HG02885 (cell line): ENCODE measurements at regions not wholly inside any gene's neighbourhood (a gene's known extent, or its start where the extent isn't known, plus 50 kb on each side); places are given as distances from the start of the nearest gene placed in this dataset.
"Not testable (repeated sequence)": the region's sequence is repeated elsewhere in the genome, so short reads cannot be mapped to it uniquely, and the experiment has no call there.

Source experiments
- ATAC-seq: cut with Tn5 transposase; IDR thresholded peaks from one replicate; pipeline ENCODE4 v1.9.1; 2021; ENCODE audit warnings: mild to moderate bottlenecking; ENCODE audit not compliant: unreplicated experiment, poor library complexity

DNA sequence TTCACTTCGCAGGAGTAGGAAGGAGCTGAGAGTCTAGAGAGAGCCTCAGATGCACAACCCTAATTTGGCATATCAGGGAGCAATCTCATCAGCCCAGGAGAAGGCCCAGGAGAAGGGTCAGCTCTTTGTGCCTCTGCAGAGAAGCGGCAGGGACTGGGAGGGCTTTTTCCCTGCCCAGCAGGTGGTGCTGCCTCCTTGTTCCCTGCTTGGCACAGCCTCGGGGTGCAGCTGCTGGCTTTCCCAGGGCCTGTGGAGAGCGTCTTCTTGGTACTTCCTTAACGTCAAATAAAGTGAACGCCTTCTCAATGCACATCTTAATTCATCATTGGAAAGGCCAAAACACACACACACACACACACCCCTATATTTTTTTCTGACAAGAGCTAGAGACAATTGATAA is 519.3 kb downstream of the GOLGA6L6 start:
- not testable (repeated sequence) for ATAC-seq

DNA sequence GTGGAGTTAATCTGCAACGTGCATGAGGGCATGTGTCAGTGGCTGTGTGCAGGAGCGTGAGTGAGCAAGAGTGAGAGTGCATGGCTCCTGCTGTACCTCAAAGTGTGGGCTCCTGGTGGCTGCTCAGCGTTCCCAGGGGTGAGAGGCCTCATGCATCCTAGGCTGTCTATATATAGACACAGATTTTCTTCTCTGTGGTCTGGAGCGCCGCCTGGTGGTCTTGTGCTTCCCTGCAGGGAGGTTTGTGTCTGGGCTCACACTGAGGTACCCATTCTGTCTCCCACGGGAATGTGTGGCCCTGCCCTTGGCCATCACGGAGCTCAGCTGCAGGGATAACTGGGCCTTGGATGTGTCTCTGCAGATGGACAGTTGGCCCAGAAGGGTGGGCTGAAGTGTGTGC is 520.2 kb downstream of the GOLGA6L6 start:
- not testable (repeated sequence) for ATAC-seq

DNA sequence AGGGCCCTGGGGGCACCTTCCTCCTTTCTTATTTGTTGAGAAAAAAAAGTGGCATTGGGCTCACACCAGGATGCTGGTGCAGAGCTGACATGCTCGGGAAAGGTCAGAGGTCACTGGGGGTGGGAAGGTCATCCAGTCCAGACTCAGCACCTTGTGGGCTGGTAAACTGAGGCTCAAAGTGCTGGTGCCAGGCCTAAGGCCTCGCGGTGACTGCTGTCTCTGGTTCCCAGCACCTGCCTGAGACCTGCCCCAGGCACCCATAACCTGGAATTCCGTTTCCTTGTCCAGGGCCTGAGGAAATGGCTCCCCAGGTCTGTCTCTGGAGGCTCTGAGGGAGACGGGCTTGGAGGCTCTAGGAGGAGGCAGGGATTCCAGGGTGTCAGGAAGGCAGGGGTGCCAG is 521.0 kb downstream of the GOLGA6L6 start:
- ATAC-seq: not testable (repeated sequence)

DNA sequence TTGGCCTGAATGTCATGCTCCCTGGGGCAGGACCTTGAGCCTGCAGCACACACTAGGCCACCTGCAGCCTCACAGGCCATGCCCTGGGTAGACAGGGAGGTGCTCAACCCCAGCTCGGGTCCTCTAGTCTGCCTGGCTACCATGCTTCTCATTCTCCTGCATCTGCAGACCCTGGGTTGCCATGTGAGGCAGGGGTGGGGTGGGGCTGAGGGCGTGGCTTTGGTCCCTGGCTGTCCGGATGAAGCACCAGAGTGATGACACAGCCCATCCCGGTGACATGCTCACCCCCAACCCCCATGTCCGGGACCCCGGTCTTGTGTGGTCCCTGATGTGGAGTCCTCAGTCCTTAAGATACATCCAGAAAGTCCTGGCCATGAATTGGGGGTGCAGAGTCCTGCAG is 521.8 kb downstream of the GOLGA6L6 start:
- ATAC-seq: not testable (repeated sequence)

DNA sequence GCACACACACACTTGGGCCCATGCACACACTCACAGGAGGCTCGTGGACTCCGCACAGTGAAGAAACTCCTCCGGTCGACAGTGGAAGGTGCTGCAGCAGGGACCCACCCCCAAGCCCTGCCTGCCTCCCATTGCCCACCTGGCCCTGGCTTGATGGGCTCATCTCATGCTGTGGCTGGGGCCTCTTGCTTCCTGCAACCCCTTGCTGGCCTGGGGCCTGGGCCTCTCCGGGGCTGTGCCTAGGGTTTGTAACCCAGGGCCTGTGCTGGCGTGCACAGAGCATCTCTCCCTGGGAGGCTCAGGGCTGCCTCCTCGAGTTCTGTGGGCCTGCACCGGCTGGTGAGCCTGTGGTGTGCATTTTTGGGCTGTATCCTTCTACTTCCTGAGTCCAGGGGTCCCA is 524.0 kb downstream of the GOLGA6L6 start:
- ATAC-seq: not testable (repeated sequence)

DNA sequence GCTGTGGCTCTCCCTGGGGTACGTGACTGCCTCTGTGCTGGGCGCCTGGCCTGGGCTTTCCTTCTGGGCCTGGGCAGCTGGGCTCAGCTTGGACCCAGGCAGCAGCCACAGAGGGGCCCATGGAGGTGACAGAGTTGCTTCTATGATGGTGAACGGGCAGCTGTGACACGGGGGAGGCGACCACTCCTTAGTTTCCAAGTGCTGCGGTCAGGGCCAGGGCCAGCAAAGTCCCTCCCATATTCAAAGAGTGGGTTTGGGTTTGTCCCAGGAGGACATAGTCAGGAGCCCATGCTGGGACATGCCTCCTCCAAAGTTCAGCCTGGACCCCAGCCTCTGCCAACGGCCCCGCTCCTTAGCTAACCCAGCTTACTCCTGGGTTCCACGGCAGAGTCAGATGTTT is 524.7 kb downstream of the GOLGA6L6 start:
- not testable (repeated sequence) for ATAC-seq

DNA sequence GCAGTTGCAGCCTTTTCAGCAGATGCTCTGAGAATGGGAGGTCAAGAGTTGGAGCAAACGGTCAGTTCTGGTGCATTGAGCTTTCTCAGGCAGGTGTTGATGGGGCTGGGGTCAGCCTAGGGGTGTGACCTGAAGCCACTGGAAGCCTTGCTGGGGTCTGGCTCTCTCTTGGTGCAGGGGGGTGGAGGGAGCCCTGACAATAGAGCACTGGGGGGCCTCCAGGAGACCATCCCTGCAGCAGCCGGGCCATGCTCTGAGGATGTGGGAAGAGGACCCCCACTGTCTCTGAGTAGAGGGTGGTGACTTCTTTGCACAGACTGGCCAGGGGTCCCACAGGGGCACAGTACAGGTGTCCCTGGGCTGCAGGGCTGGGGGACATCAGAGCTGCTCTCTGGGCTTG is 528.8 kb downstream of the GOLGA6L6 start:
- not testable (repeated sequence) for ATAC-seq

DNA sequence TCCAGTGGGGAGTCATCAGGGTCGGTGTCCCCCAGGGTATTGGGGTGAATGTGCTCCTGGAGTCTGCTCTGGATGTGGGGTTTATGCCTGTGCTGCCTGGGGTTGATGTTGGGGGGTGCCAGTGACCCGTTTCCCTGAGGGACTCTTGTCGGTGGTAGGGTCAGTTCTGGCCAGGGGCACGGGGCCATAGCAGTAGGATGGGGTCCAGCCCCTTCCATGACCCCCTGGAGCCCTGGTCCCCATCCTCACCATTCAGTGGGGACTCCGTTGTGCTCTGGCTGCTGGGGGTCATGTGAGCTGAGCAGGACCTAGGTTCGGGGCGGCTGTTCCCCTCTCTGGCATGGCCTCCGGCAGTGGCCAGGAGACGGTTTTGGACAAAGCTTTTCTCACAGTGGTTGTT is 530.8 kb downstream of the GOLGA6L6 start:
- not testable (repeated sequence) for ATAC-seq

DNA sequence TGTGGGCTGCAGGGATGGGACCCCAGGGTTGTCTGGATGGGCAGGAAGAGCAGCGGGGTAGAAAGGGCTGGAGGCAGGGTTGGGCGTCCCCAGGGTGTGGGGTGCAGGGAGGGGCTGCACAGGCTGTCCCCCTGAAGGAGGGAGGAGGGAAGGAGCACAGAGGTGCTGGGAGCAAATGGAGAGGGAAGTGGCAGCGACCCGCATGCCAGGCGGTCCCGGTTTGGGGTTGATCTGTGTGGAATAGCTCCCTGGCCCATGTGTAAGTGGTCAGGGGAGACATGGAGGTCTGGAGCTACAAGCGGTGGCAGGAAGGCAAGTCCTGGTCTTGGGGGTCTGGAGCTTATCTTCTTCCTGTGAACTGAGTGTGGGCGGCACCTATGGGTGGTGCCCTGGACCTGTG is 532.0 kb downstream of the GOLGA6L6 start:
- ATAC-seq: not testable (repeated sequence)

DNA sequence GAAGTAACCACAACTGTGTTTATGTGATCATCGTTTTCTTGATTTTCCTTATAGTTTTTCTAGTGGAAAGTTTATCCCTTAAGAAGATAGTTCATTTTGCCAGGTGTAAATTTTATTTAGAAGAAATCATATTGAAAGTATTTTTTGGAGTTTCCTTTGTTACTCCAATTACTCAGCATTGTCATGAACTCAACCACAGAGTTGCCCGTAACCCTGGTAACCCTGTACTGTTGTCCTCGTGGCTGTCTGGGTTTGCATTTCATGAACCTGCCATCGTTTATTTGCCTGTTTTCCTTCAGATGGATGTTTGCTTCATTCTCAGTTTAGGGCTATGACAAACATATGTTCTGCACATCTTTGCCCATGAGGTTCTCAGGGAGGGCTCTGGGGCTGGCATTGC is 534.3 kb downstream of the GOLGA6L6 start:
- not testable (repeated sequence) for ATAC-seq

DNA sequence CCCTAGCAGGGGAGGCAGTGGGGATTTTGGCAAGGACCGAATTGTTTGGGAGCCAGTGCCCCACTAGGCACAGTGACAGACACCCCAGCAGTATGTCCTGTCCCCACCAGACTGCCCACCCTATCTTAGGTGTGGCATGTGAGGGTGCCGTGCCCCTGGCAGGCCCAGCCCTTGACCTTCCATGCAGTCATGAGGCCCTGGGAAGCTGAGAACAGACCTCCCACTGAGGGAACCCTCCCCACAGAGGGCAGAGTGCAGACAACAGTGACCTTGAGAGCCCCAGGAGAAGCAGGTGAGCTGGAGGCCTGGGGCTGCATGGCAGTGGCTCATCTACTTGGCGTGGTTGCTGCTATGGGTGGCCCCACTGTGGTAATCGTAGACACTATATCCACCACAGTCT is 538.1 kb downstream of the GOLGA6L6 start:
- ATAC-seq: not testable (repeated sequence)

DNA sequence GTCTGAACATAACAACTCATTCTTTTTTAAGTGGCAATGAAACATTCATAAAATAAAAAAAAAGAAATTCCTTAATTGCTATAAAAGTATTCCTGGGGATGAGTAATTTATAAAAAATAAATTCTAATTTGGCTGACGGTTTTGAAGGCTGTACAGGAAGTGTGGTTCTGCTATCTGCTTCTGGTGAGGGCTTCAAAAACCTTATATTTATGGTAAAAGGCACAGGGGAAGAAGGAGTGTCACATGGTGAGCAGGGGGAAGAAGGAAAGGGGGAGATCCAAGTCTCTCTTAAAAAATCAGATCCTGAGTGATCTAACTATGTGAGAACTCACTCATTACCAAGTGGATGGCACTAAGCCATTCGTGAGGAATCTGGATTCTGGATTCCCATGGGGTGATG is 539.0 kb downstream of the GOLGA6L6 start:
- not testable (repeated sequence) for ATAC-seq

DNA sequence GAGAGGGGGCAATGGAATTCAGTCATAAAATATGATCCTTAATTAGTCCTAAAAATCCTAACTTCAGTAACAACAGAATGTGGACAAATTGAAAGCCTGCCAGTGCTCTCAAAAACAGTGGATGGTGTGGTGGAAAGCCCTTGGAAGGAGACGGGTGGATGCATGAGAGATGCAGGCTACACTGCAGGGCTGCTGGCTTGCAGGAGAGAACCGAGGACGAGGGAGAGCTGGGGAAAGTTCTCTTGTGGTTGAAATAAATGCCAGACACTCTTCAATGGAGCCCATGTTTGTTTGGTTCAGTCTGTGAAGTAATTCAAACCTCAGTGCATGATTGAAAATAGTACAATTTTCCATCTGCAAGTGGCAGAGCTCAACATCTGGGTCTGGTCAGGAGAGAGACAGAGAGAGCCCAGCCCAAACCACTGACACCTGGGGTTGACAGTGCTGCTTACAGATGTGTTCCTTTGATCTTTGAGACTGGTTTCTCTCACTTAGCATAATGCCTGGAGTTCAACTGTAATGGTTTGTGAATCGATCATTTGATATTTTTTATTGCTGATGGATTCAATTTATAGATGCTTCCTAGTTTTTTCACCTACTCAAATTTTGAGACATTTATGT is 544.9 kb downstream of the GOLGA6L6 start:
- ATAC-seq: not testable (repeated sequence)

DNA sequence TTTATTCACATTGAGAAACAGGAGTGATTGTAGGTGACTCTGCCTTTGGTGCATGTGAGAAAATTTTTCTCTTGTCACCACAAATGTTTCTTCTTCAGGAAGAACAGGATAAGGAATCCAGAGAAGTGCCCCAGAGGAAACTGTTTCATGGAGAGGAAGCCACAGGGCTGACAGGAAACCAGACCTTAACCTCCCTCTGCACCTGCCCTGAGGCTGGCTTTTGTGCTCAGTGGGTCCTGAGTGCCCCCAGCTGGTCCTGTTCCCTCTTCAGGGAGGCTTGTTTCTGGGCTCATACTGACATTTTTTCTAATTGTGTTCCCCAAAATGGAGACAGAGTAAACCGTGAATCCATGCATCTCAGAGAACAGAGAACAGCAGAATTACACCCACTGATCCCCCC is 546.3 kb downstream of the GOLGA6L6 start:
- ATAC-seq: not testable (repeated sequence)

DNA sequence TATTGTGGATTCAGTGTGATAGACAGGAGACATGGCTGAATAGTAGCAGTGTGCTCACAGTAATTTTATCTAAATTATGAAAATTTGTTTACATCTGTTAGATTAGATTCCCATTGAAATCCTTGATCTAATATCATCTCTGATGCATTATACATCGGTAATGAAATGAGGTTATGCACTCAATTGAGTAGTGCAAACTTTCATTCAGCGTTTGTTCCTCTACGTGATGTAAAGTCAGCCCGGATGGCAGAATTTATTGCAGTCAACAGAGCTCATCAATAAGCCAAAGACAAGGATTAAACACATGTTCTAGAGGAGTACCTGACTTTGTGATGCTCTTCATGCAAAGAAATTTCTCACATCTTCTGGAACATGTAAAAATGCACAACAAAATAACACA is 549.2 kb downstream of the GOLGA6L6 start:
- ATAC-seq: no peak

DNA sequence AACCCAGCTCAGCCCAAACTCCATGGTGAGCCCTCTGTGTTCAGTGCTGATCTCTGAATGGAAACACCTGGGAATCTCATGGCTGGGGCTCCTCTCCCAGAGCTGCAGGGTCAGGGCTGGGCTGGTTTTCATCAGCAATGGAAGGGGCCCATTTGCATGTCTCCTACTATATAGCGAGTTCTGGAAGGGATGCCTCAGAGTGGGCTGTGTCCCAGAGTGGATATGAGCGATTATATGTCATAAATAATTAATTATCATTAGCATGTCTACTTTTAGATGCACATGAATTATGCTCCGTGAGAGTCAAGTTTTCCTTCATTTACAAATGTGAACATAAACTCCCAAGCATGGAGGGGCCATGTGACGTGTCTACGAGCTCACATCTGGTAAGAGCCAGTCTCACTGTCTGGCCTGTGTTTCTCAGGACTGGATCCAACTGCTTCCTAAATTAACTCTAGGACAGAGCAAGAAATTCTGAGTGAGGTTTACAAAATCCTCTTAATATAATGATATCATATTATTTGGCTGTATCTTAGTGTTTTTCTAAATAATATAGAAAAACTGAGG is 553.4 kb downstream of the GOLGA6L6 start:
- no peak for ATAC-seq

DNA sequence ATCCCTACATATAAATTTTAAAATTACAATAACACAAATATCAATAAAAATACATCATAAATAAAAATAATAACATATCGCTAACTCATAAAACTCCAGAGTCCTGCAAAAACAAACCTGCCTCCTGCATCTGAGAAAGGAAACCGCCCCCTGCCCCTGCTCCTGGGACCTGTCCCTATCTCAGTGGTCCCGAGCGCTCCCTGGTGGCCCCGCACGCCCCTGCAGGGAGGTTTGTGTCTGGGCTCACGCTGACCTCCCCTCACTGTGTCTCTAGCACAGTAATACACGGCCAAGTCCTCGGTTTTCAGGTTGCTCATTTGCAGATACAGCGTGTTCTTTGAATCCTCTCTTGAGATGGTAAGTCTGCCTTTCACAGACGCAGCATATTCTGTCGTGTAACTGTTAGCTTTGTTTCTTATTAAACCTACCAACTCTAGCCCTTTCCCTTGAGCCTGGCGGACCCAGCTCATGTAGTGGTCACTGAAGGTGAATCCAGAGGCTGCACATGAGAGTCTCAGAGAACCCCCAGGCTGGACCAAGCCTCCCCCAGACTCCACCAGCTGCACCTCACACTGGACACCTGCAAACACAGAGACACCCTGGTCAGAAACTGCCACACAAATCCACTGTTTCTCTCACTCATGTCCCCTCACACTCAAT is 554.1 kb downstream of the GOLGA6L6 start:
- no peak for ATAC-seq

DNA sequence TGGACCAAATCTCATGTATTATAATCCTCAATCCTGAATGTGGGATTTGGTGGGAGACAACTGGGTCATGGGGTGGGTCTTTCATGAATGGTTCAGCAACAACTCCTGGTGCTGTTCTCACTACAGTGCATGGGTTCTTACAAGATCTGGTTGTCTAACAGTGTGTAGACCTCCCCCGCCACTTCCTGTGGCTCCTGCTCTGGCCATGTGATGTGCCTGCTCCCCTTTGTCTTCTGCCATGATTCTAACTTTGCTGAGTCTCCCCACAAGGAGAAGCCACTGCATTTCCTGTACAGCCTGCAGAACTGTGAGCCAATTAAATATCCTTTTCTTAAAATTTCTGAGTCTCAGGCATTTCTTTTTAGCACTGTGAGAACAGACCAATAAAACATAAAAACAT is 557.5 kb downstream of the GOLGA6L6 start:
- ATAC-seq: no peak

DNA sequence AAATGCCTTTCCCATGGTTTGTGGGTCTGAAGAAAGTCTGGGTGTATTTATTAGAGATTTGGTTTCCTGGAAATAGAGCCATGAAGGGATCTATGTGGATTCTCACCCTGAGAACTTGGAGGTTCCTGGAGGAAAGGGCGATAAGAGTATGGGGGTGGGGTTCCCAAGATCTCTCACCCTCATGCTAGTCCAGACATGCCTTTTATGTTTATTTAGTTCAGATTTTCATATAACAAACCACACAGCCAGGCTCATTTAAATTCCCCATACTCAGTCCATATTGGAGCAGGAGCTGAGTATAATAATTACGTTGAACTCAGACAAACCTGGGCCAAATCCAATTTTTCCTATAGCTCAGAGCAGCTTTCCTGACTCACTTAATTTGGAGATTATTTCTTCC is 566.6 kb downstream of the GOLGA6L6 start:
- ATAC-seq: no peak

DNA sequence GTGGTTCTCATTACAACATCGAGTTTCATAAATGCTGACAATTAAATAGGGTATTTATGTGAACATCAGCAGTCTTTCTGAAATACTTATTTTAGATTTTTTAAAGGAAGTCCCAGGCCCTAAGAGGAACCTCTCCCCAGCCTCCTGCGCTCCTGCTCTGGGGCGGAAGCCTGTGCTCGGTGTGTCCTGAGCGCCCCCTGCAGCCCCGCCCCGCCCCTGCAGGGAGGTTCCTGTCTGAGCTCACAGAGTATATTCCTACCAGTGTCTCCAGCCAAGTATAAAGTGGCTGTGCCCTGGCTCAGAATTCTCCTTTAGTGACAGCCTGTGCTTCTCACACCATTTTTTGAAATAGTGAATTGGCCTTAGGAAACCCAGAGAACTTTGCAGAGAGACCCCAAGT is 567.9 kb downstream of the GOLGA6L6 start:
- ATAC-seq: no peak

DNA sequence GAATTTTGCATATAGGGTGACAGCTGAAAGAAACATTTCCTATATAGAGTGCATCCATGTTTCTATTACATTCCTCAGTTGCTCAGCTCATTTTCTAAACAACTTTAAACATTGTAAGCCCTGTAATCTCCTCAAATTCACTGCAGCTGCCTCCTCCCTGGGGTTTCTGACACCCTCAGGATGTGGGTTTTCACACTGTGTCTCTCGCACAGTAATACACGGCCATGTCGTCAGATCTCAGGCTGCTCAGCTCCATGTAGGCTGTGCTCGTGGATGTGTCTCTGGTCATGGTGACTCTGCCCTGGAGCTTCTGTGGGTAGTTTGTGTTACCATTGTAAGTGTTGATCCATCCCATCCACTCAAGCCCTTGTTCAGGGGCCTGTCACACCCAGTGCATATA is 569.0 kb downstream of the GOLGA6L6 start:
- not testable (repeated sequence) for ATAC-seq

DNA sequence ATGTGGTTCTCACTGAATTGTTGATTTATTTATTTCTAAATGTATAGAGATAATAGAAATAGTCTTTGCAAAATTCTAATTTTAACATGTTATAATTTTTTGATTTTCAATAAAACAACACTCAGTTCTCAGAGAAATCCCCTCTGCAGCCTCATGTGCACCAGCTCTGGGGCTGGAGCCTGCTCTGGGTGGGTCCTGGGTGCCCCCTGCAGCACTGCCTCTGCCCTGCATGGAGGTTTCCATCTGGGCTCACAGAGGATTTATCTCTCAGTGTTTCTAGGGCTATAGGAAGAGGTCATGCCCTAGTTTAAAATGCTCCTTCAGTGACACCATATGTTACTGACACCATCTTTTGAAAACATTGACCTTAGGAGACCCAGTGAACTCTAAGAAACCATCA is 576.0 kb downstream of the GOLGA6L6 start:
- ATAC-seq: not testable (repeated sequence)
